GM12874 (cell line): ENCODE measurements at regions not wholly inside any gene's neighbourhood (a gene's known extent, or its start where the extent isn't known, plus 50 kb on each side); places are given as distances from the start of the nearest gene placed in this dataset.

Source experiments
- CTCF ChIP-seq: IDR thresholded peaks from 2 replicates; pipeline ENCODE4 v1.5.1; 2011; ENCODE audit warnings: low read depth, mild to moderate bottlenecking, control low read depth, low read length, moderate library complexity; ENCODE audit not compliant: insufficient read depth

- peak; percentile 24; the same call in 1 of the 2 replicates for TF ChIP-seq CTCF
These were observed 58.9 kb upstream of the TMTC2 start for GRCh38 chr12:82627799-82628198.

GRCh38 chr12:82635263-82635662 lies 51.4 kb upstream of the TMTC2 start:
- TF ChIP-seq CTCF = no peak
